ENCODE measurements at regions not wholly inside any gene's neighbourhood (a gene's known extent, or its start where the extent isn't known, plus 50 kb on each side); places are given as distances from the start of the nearest gene placed in this dataset.
A peak's percentile ranks its signal among the peaks of the same experiment; 100 is the strongest.

DNA sequence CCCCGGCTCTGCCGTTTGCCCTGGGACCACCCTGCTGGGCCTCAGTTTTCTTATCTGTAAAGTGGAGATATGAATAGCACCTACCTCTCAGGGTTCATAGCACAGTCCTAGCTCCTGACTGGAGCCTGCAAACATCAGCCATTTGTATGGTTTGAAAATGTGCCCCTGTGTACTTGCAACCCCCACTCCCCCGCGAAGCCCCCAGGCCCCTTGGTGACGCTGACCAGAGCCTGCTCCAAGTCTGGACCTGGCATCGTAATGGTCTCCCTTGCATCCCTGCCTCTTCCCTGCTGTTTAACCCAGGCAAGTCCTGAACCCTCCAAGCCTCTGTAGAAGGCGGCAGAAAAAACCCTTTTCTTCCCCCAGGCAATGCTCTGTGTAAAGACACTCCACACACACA is 128.0 kb downstream of the IRF8 start:
- no peak overlapping the region for H3K27ac Mint-ChIP-seq
- no peaks in the 10 kb centered on the region for H3K4me1 Mint-ChIP-seq
- peaks cover 13% of the 10 kb centered on the region for H3K27me3 Mint-ChIP-seq
- DNase-seq: no peak
- H3K4me3 Mint-ChIP-seq: no peak overlapping the region
- peaks cover 9% of the 10 kb centered on the region for H3K9me3 Mint-ChIP-seq (ENCODE audit: low read depth)
- H3K36me3 Mint-ChIP-seq: no peaks in the 10 kb centered on the region
- ATAC-seq: no peak
- CTCF ChIA-PET: interaction anchor here (1.2 to 1.8 kb wide), 3 partner anchors 17 to 208 kb away, joined by 3 to 7 read pairs (median 6); no protein-coding TSS in a partner anchor

DNA sequence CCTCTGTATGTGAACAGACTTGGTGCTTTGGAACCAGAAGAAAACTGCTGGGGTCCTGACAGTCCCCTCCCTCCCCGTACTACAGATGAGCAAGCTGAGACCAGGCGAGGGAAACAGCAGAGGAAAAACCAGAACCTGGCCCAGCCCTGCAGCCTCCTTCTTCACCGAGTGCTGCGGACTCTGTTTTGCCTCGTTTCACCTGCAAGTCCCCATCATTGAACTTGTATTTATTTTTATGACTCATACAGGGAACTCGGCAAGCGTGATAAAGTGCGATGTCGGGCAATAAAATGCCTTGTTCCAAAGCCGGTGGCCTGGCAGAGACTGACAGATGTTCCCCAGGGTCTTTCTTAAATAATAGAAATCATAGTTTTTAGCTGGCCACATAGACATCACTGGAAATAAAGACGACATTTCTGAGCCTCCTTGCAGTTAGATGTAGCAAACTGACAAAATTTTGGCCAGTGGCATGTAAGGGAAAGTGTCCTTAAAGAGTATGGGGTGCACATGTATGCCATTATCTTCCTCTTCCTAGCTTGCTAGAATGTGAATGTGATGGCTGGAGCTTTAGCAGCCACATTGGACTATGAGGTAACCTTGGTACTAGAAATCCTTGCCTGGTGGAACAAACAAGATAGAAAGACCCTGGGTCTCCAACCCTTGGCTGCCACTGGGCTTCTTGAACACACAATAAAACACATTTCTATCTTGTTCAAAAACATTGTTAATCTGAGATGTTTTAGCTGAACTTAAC is 128.6 kb downstream of the IRF8 start:
- ATAC-seq (no peak), DNase-seq (no peak)
- H3K4me1 Mint-ChIP-seq: no peaks in the 10 kb centered on the region
- H3K4me3 Mint-ChIP-seq: no peak overlapping the region
- CTCF ChIA-PET: interaction anchor here (0.9 to 1.2 kb wide), 3 partner anchors 16 to 208 kb away, joined by 3 read pairs; no protein-coding TSS in a partner anchor
- H3K36me3 Mint-ChIP-seq: no peaks in the 10 kb centered on the region
- H3K27ac Mint-ChIP-seq: no peak overlapping the region
- H3K27me3 Mint-ChIP-seq: peaks cover 17% of the 10 kb centered on the region
- peaks cover 9% of the 10 kb centered on the region for H3K9me3 Mint-ChIP-seq (ENCODE audit: low read depth)

DNA sequence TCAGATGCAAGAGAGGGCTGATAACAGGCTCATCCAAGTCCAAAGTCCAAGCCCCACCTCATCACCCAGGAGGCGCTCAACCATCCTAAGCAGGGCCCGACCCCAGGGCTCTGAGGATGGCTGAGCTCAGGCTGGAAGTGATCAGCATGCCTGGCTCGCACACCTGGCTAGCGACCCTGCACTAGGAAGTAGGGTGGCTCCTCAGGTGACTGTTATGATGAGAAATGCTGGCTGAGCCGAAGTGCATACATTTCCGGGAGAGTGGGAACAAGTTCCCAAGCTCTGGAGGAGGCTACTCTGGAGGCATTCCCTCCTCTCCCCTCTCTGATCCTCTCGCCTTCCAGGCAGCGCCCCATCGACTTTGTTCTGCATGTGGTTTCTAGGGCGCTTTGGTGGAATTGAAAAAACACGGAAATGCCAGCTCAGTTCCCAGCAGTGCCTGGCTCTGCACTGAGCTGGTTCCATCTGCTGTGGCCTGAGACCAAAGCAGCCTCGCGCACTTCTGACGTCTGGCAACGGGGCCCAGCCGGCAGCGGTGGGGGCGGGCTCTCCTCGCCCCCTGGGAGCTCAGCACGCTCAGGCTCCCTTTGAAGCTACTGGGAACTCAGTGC is 130.3 kb downstream of the IRF8 start:
- no peak for DNase-seq
- no peak for ATAC-seq
- peaks cover 6% of the 10 kb centered on the region for H3K9me3 Mint-ChIP-seq (ENCODE audit: low read depth)
- no peak overlapping the region for H3K4me3 Mint-ChIP-seq
- H3K36me3 Mint-ChIP-seq: no peaks in the 10 kb centered on the region
- H3K27ac Mint-ChIP-seq: no peak overlapping the region
- H3K27me3 Mint-ChIP-seq: peaks cover 21% of the 10 kb centered on the region
- CTCF ChIA-PET: interaction anchor here (1.3 kb wide), 1 partner anchor 13 kb away, joined by 4 read pairs; no protein-coding TSS in a partner anchor
- no peaks in the 10 kb centered on the region for H3K4me1 Mint-ChIP-seq

- Mint-ChIP-seq H3K9me3 (ENCODE audit: low read depth) (peaks cover 3% of the 10 kb centered on the region), H3K27me3 (peaks cover 21% of the 10 kb centered on the region), H3K4me3 (no peak overlapping the region), H3K27ac (no peak overlapping the region), H3K4me1 (no peaks in the 10 kb centered on the region), H3K36me3 (no peaks in the 10 kb centered on the region)
- ATAC-seq (no peak), DNase-seq (no peak)
- CTCF ChIA-PET: no interaction called here
These were observed 131.2 kb downstream of the IRF8 start for GRCh38 chr16:86030116-86030515.

DNA sequence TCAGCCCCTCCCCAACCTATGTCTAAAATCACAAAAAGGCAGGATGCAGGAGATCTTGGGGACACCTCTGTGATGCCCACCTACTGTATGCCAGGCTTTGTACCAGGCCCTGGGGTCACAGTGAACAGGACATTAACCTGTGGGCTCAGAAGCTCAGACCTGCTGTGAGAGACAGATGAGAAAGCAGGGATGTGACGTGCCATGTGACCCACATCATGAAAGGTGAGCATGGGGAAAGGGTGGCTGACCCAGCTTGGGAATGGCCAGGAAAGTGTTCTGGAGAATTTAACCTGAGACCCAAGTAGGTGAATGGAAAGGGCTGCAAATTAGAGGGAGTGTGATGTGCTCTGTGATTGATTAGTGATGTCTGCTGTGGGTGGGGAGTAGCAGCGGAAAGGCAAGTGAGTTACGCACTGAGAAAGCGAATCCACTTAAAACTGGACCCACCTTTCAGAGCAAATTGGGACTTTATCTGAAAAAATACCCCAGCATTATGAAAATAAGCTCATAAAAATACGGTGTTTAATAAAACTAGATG is 132.2 kb downstream of the IRF8 start:
- ATAC-seq: no peak
- CTCF ChIA-PET: interaction anchor here (0.6 to 2.3 kb wide), 2 partner anchors 210 to 250 kb away, joined by 4 to 7 read pairs; no protein-coding TSS in a partner anchor
- Mint-ChIP-seq H3K27me3 (peaks cover 21% of the 10 kb centered on the region), H3K27ac (no peak overlapping the region), H3K9me3 (ENCODE audit: low read depth) (no peaks in the 10 kb centered on the region), H3K36me3 (no peaks in the 10 kb centered on the region), H3K4me3 (no peak overlapping the region), H3K4me1 (no peaks in the 10 kb centered on the region)
- DNase-seq: no peak

GRCh38 chr16:86033016-86033474 is 134.1 kb downstream of the IRF8 start:
- H3K27me3 Mint-ChIP-seq: peaks cover 23% of the 10 kb centered on the region
- no peaks in the 10 kb centered on the region for H3K36me3 Mint-ChIP-seq
- H3K4me3 Mint-ChIP-seq: no peak overlapping the region
- CTCF ChIA-PET: no interaction called here
- no peaks in the 10 kb centered on the region for H3K4me1 Mint-ChIP-seq
- ATAC-seq: no peak
- no peaks in the 10 kb centered on the region for H3K9me3 Mint-ChIP-seq (ENCODE audit: low read depth)
- no peak for DNase-seq
- H3K27ac Mint-ChIP-seq: no peak overlapping the region

GRCh38 chr16:86033971-86034370 is 135.0 kb downstream of the IRF8 start:
- H3K4me3 Mint-ChIP-seq: no peak overlapping the region
- peaks cover 23% of the 10 kb centered on the region for H3K27me3 Mint-ChIP-seq
- DNase-seq: no peak
- ATAC-seq: no peak
- CTCF ChIA-PET: no interaction called here
- H3K36me3 Mint-ChIP-seq: no peaks in the 10 kb centered on the region
- no peaks in the 10 kb centered on the region for H3K9me3 Mint-ChIP-seq (ENCODE audit: low read depth)
- H3K4me1 Mint-ChIP-seq: peaks cover under 1% of the 10 kb centered on the region
- H3K27ac Mint-ChIP-seq: no peak overlapping the region

DNA sequence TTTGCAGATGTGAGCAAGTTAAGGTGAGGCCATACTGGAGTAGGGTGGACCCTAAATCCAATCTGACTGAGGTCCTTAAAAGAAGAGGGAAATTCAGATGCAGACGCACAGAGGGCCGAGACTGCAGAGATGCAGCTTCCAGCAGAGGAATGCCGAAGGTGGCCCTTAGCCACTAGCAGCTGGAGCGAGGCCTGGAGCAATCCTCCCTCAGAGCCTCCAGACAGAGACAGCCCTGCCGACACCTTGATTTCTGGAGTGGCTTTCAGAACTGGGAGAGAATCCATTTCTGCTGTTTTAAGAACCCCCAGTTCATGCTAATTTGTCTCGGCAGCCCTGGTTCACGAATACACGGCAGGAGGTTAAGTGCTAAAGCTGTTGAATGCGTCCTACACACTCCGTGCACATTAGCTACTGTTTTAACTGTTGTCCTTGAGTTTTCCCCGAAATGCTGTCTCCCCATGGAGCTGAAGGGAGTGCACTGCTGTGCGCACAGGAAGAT is 135.5 kb downstream of the IRF8 start:
- Mint-ChIP-seq H3K27me3 (peaks cover 23% of the 10 kb centered on the region), H3K36me3 (no peaks in the 10 kb centered on the region), H3K4me3 (no peak overlapping the region), H3K27ac (no peak overlapping the region), H3K4me1 (peaks cover 6% of the 10 kb centered on the region), H3K9me3 (ENCODE audit: low read depth) (no peaks in the 10 kb centered on the region)
- no peak for ATAC-seq
- CTCF ChIA-PET: interaction anchor here (1.3 kb wide), 1 partner anchor 19 kb away, joined by 3 read pairs; no protein-coding TSS in a partner anchor
- DNase-seq: no peak

DNA sequence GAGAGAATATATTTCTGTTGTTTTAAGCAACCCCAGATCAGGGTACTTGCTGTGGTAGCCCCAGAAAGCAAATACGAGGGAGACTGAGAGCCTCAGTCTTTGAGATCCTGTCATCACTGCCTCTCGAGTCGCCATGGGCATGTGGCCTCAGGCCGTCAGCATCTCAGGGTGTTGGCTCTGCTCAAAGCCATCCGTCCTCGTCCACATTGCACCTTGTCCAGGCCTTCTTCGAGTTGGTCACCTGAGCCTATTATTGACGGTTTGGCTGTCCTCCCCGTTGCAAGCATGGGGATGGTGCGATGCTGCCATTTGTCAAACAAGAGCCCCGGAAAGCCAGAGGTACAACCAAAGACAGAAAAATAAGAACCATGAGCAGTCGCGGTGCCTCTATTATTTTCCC is 136.9 kb downstream of the IRF8 start:
- Mint-ChIP-seq H3K36me3 (no peaks in the 10 kb centered on the region), H3K4me1 (peaks cover 6% of the 10 kb centered on the region), H3K27ac (no peak overlapping the region), H3K4me3 (no peak overlapping the region), H3K9me3 (ENCODE audit: low read depth) (no peaks in the 10 kb centered on the region), H3K27me3 (peaks cover 20% of the 10 kb centered on the region)
- CTCF ChIA-PET: no interaction called here
- no peak for DNase-seq
- ATAC-seq: no peak

- H3K27me3 Mint-ChIP-seq: peaks cover 24% of the 10 kb centered on the region
- DNase-seq: no peak
- H3K27ac Mint-ChIP-seq: no peak overlapping the region
These were observed 139.3 kb downstream of the IRF8 start for GRCh38 chr16:86037999-86038925.

DNA sequence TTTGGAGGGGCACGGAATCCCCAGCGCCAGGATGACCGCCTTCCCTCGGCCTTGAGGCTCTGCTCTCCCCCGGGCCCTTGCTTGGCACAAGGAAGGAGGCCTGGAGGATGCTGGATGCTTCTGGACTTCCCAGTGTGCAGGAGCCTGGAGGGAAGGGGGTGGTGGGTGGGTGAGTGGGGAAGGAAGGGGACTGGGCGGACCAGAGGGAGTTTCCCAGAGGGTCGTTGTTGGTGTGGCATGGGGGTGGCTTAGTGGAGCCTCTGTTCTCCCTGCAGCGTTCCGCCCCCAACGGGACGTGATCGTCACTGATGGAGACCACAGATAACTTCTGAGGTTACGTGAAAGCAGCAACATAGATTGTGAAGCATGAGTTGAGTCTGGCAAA is 140.0 kb downstream of the IRF8 start:
- ATAC-seq: peak; percentile 45
- CTCF ChIA-PET: no interaction called here

More at GRCh38 chr16:86037999-86038925, 139.3 kb downstream of the IRF8 start:
- no peak overlapping the region for H3K4me3 Mint-ChIP-seq
- ATAC-seq: no peak
- peaks cover 6% of the 10 kb centered on the region for H3K4me1 Mint-ChIP-seq
- H3K36me3 Mint-ChIP-seq: no peaks in the 10 kb centered on the region
- no peaks in the 10 kb centered on the region for H3K9me3 Mint-ChIP-seq (ENCODE audit: low read depth)
- CTCF ChIA-PET: no interaction called here

GRCh38 chr16:86039606-86040005 is 140.6 kb downstream of the IRF8 start:
- peaks cover 7% of the 10 kb centered on the region for H3K4me1 Mint-ChIP-seq
- no peak overlapping the region for H3K4me3 Mint-ChIP-seq
- no peak overlapping the region for H3K27ac Mint-ChIP-seq
- H3K9me3 Mint-ChIP-seq (ENCODE audit: low read depth): no peaks in the 10 kb centered on the region
- CTCF ChIA-PET: no interaction called here
- no peak for ATAC-seq
- no peaks in the 10 kb centered on the region for H3K36me3 Mint-ChIP-seq
- no peak for DNase-seq
- peaks cover 20% of the 10 kb centered on the region for H3K27me3 Mint-ChIP-seq

More for the DNA sequence above, 140.0 kb downstream of the IRF8 start:
- H3K27me3 Mint-ChIP-seq: peaks cover 20% of the 10 kb centered on the region
- no peaks in the 10 kb centered on the region for H3K36me3 Mint-ChIP-seq
- no peak overlapping the region for H3K4me3 Mint-ChIP-seq
- peak; percentile 55 for DNase-seq
- no peaks in the 10 kb centered on the region for H3K9me3 Mint-ChIP-seq (ENCODE audit: low read depth)
- no peak overlapping the region for H3K27ac Mint-ChIP-seq
- H3K4me1 Mint-ChIP-seq: peaks cover 6% of the 10 kb centered on the region

DNA sequence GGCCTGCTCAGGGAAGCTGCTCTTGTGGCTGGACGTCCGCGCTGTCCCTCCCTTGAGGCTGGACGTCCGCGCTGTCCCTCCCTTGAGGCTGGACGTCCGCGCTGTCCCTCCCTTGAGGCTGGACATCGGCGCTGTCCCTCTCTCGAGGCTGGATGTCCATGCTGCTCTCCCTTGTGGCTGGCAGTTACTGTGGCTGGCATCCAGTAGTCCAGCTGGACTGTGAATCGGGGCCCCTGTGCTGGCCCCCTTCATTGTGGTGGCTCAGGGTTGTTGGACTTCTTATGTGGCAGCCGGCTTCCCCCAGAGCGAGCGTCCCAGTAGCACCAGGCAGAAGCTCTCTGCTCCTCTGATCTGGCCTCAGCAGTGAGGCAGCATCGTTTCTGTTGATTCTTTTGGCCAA is 141.5 kb downstream of the IRF8 start:
- Mint-ChIP-seq H3K9me3 (ENCODE audit: low read depth) (no peaks in the 10 kb centered on the region), H3K27me3 (peaks cover 20% of the 10 kb centered on the region), H3K4me3 (no peak overlapping the region), H3K4me1 (peaks cover 15% of the 10 kb centered on the region), H3K36me3 (no peaks in the 10 kb centered on the region), H3K27ac (no peak overlapping the region)
- CTCF ChIA-PET: interaction anchor here (1.2 kb wide), 1 partner anchor 24 kb away, joined by 3 read pairs; no protein-coding TSS in a partner anchor
- no peak for DNase-seq
- ATAC-seq: no peak

All from activated CD8-positive, alpha-beta memory T cell treated with anti-CD3 and anti-CD28 coated beads, Interleukin-2, amount 10 ng/mL, durations not matched to agents 7 days and 5 days (primary cell).